K562 (cell line): ENCODE measurements at regions not wholly inside any gene's neighbourhood (a gene's known extent, or its start where the extent isn't known, plus 50 kb on each side); places are given as distances from the start of the nearest gene placed in this dataset.

Source experiments
- ATAC-seq: fragments of 200-7000 bp; cut with Tn5 transposase; 3 replicates; pipeline ENCODE4 v1.9.1; 2020; ENCODE audit warnings: moderate library complexity
- BruUV-seq: library from RNA; stranded (reverse); fragments of 400-500 nt; replicated peaks from 2 replicates; lab custom pipeline; 2021; lab: Mats Ljungman, UMichigan
- CTCF ChIA-PET: fragments of 300-600 bp; formaldehyde crosslinking; extraction: SDS; loops from one replicate; lab custom pipeline; 2021; ENCODE audit warnings: low intra/inter-chr PET ratio; lab: Yijun Ruan, JAX
- POLR2A ChIA-PET: fragments of 300-600, 350-650 bp; sonication (Branson Sonifier 250); formaldehyde crosslinking; extraction: SDS; loops from one replicate; lab custom pipeline; 2021; ENCODE audit warnings: antibody characterized with exemption, inconsistent platforms; lab: Yijun Ruan, JAX
- DNase-seq, 4 experiments: peaks; one replicate each; pipeline versions ENCODE4 v3.0.0 to v3.0.0-alpha.2; 2011 to 2018; ENCODE audit warnings: low spot score in 3 of 4, mixed read lengths in 3 of 4; ENCODE audit errors: extremely low read depth in 1 of 4
- FAIRE-seq: peaks from 2 replicates; lab custom pipeline; 2011; peaks lifted over from hg19 to GRCh38; lab: Jason Lieb, UNC
- H2AFZ ChIP-seq: 2 replicates; pipeline ENCODE4 v1.6.0; 2011; ENCODE audit warnings: low read depth, low read length, control low read depth, inconsistent platforms
- H3K27ac ChIP-seq: fragments of 200-600 bp; 3 replicates; pipeline ENCODE4 v1.8.0; 2011; ENCODE audit warnings: low read depth, mild to moderate bottlenecking, control low read depth, inconsistent platforms, low read length, moderate library complexity, mixed read lengths; ENCODE audit errors: extremely low read depth
- H3K27me3 ChIP-seq, 2 experiments: fragments of 300-600 bp in 1 of 2; 2 replicates in 1 of 2; 3 replicates in 1 of 2; pipeline versions ENCODE4 v1.6.0 to v1.8.0; 2011; ENCODE audit warnings: inconsistent platforms in 2 of 2, low read length in 2 of 2, mild to moderate bottlenecking in 1 of 2, mixed read lengths in 1 of 2, moderate library complexity in 1 of 2; ENCODE audit not compliant: control insufficient read depth in 2 of 2, insufficient read depth in 2 of 2
- H3K36me3 ChIP-seq: fragments of 300-600 bp; 3 replicates; pipeline ENCODE4 v1.8.0; 2011; ENCODE audit warnings: mild to moderate bottlenecking, low read length, inconsistent platforms; ENCODE audit not compliant: control insufficient read depth, insufficient read depth
- H3K4me1 ChIP-seq, 2 experiments: fragments of 200-600 bp in 1 of 2; replicated peaks in 1 of 2; 2 replicates in 1 of 2; 3 replicates in 1 of 2; pipeline versions ENCODE4 v1.5.1 to v1.8.0; 2011; ENCODE audit warnings: inconsistent platforms in 2 of 2, low read length in 2 of 2, mild to moderate bottlenecking in 1 of 2, mixed read lengths in 1 of 2, moderate library complexity in 1 of 2; ENCODE audit not compliant: control insufficient read depth in 2 of 2, insufficient read depth in 2 of 2
- H3K4me2 ChIP-seq: 2 replicates; pipeline ENCODE4 v1.6.1; 2011; ENCODE audit warnings: low read length, control low read depth, inconsistent platforms, mixed read lengths; ENCODE audit not compliant: insufficient read depth
- H3K4me3 ChIP-seq: fragments of 200-600 bp; sonication (generic), shearing (Covaris generic); 2 replicates; pipeline ENCODE4 v1.5.1; 2016; ENCODE audit warnings: control low read depth, inconsistent platforms
- H3K79me2 ChIP-seq: fragments of 200-600 bp; 3 replicates; pipeline ENCODE4 v1.8.0; 2011; ENCODE audit warnings: low read length, inconsistent platforms; ENCODE audit not compliant: control insufficient read depth, insufficient read depth
- H3K9ac ChIP-seq, 2 experiments: 2 replicates each; pipeline versions ENCODE4 v1.6.0 to v1.6.1; 2011; ENCODE audit warnings: low read depth in 2 of 2, low read length in 2 of 2, control low read depth in 1 of 2, inconsistent platforms in 1 of 2, mild to moderate bottlenecking in 1 of 2, mixed read lengths in 1 of 2; ENCODE audit not compliant: insufficient read depth in 1 of 2
- H3K9me1 ChIP-seq: one replicate; pipeline ENCODE4 v1.6.0; 2011; ENCODE audit warnings: inconsistent platforms, mild to moderate bottlenecking, low read length, moderate library complexity; ENCODE audit not compliant: control insufficient read depth, insufficient read depth
- H3K9me3 ChIP-seq: replicated peaks from 2 replicates; pipeline ENCODE4 v1.5.1; 2011; ENCODE audit warnings: low read depth, low read length, inconsistent platforms; ENCODE audit not compliant: control insufficient read depth, insufficient read depth
- H4K20me1 ChIP-seq: replicated peaks from 2 replicates; pipeline ENCODE4 v1.6.1; 2011; ENCODE audit warnings: low read length, inconsistent platforms, mixed read lengths; ENCODE audit not compliant: control insufficient read depth, insufficient read depth
- ATF7 ChIP-seq: fragments of 450-650 bp; IDR thresholded peaks from 2 replicates; pipeline ENCODE4 v1.7.1; 2014; ENCODE audit warnings: mild to moderate bottlenecking, moderate library complexity
- CBFB ChIP-seq: sonication (generic); formaldehyde crosslinking; IDR thresholded peaks from 2 replicates; pipeline ENCODE4 v1.4.0; 2020; ENCODE audit warnings: mild to moderate bottlenecking, missing genetic modification reagents
- ETV5 ChIP-seq: sonication (generic); formaldehyde crosslinking; IDR thresholded peaks from 2 replicates; pipeline ENCODE4 v1.4.0; 2020; ENCODE audit warnings: low read depth, mild to moderate bottlenecking, missing genetic modification reagents
- KLF10 ChIP-seq: fragments of 250-450 bp; sonication (Bioruptor Pico); IDR thresholded peaks from 2 replicates; pipeline ENCODE4 v1.6.1; 2021; ENCODE audit warnings: matching md5 sums
- MCM3 ChIP-seq: fragments of 450-650 bp; IDR thresholded peaks from 2 replicates; pipeline ENCODE4 v1.6.1; 2016
- NCOA1 ChIP-seq: fragments of 450-650 bp; IDR thresholded peaks from 2 replicates; pipeline ENCODE4 v1.6.1; 2016; ENCODE audit warnings: low read depth
- NFIX ChIP-seq: fragments of 250-450 bp; sonication (Bioruptor Pico); IDR thresholded peaks from 2 replicates; pipeline ENCODE4 v1.4.0; 2020; ENCODE audit warnings: low read depth, mild to moderate bottlenecking, moderate library complexity
- SRSF3 ChIP-seq: fragments of 200-400 bp; formaldehyde crosslinking; IDR thresholded peaks from 2 replicates; pipeline ENCODE4 v1.6.1; 2016; ENCODE audit warnings: mild to moderate bottlenecking, low read length, moderate library complexity; ENCODE audit not compliant: insufficient read depth
- TRIM25 ChIP-seq: fragments of 450-650 bp; IDR thresholded peaks from 2 replicates; pipeline ENCODE4 v1.7.0; 2016; ENCODE audit warnings: borderline replicate concordance
- WHSC1 ChIP-seq: IDR thresholded peaks from one replicate; pipeline ENCODE4 v1.6.1; 2012; ENCODE audit warnings: low read length, control low read depth, inconsistent platforms
- ZKSCAN8 ChIP-seq: fragments of 200-800 bp; sonication (Bioruptor generic); IDR thresholded peaks from 2 replicates; pipeline ENCODE4 v1.6.1; 2016; ENCODE audit warnings: missing genetic modification characterization, missing compliant biosample characterization
- ZNF140 ChIP-seq: fragments of 250-450 bp; sonication (Bioruptor Pico); IDR thresholded peaks from 2 replicates; pipeline ENCODE4 v1.8.0; 2021; ENCODE audit warnings: moderate library complexity, mild to moderate bottlenecking, inconsistent platforms
- ZNF197 ChIP-seq: fragments of 200-800 bp; sonication (Bioruptor generic); IDR thresholded peaks from 2 replicates; pipeline ENCODE4 v1.6.1; 2016; ENCODE audit warnings: low read depth, missing genetic modification characterization, missing compliant biosample characterization
- ZNF766 ChIP-seq: fragments of 200-800 bp; sonication (Bioruptor generic); conservative IDR thresholded peaks from 2 replicates; pipeline ENCODE4 v1.6.1; 2016; ENCODE audit warnings: missing genetic modification characterization, missing compliant biosample characterization
- ZNF830 ChIP-seq: fragments of 250-450 bp; sonication (Bioruptor Pico); IDR thresholded peaks from 2 replicates; pipeline ENCODE4 v1.5.0; 2021; ENCODE audit warnings: mild to moderate bottlenecking
- WGBS: fragments of 100-300 bp; shearing (Covaris generic); methylation state at CpG from one replicate; pipeline ENCODE4 v1.1.6; 2016; ENCODE audit warnings: low coverage, mixed read lengths; ENCODE audit not compliant: insufficient coverage; ENCODE audit errors: missing lambda C conversion rate; 5-methylcytosine and 5-hydroxymethylcytosine counted together
- in situ Hi-C: fragments of 300-500 bp; cut with MboI; formaldehyde crosslinking; loops from 4 replicates; pipeline ENCODE4 v1.15.0; 2018; ENCODE audit warnings: inconsistent platforms, mixed read lengths
- intact Hi-C: fragments of 100-400 bp; cut with micrococcal nuclease; formaldehyde crosslinking; loops from 2 replicates; pipeline ENCODE4 v1.14.2; 2022
- TF ChIP-seq, protein P1 (sequence below): fragments of 450-650 bp; IDR thresholded peaks from 2 replicates; pipeline ENCODE4 v1.6.1; 2017; ENCODE audit warnings: mild to moderate bottlenecking, moderate library complexity
- TF ChIP-seq, protein P2 (sequence below): sonication (generic); IDR thresholded peaks from 2 replicates; pipeline ENCODE4 v1.6.1; 2016

- TF ChIP-seq TRIM25 (no peak), MCM3 (no peak), ZNF140 (no peak), SRSF3 (no peak), NCOA1 (no peak), ATF7 (no peak)
- TF ChIP-seq, protein P1, sequence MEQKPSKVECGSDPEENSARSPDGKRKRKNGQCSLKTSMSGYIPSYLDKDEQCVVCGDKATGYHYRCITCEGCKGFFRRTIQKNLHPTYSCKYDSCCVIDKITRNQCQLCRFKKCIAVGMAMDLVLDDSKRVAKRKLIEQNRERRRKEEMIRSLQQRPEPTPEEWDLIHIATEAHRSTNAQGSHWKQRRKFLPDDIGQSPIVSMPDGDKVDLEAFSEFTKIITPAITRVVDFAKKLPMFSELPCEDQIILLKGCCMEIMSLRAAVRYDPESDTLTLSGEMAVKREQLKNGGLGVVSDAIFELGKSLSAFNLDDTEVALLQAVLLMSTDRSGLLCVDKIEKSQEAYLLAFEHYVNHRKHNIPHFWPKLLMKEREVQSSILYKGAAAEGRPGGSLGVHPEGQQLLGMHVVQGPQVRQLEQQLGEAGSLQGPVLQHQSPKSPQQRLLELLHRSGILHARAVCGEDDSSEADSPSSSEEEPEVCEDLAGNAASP: no peak
Measured at GRCh38 chr14:86505808-86506207, 975.9 kb downstream of the FLRT2 start (continued).

GRCh38 chr14:86501611-86502010, 971.7 kb downstream of the FLRT2 start:
- FAIRE-seq: no peak
- WGBS: 0% methylated on average over 2 of the region's 2 CpGs
- in situ Hi-C loops: no loop called here
- TF ChIP-seq NFIX (CRISPR knock-in tag): no peak
- TF ChIP-seq ZNF830 (CRISPR knock-in tag): no peak
- TF ChIP-seq ZNF197 (CRISPR knock-in tag): no peak
- TF ChIP-seq ATF7: no peak
- no peak for TF ChIP-seq WHSC1
- TF ChIP-seq, protein P2, sequence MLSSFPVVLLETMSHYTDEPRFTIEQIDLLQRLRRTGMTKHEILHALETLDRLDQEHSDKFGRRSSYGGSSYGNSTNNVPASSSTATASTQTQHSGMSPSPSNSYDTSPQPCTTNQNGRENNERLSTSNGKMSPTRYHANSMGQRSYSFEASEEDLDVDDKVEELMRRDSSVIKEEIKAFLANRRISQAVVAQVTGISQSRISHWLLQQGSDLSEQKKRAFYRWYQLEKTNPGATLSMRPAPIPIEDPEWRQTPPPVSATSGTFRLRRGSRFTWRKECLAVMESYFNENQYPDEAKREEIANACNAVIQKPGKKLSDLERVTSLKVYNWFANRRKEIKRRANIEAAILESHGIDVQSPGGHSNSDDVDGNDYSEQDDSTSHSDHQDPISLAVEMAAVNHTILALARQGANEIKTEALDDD: no peak
- no peak for TF ChIP-seq CBFB
- TF ChIP-seq KLF10 (CRISPR knock-in tag): no peak
- TF ChIP-seq ZKSCAN8 (CRISPR knock-in tag): no peak
- TF ChIP-seq ZNF766 (CRISPR knock-in tag): no peak
- TF ChIP-seq ETV5 (CRISPR knock-in tag): no peak

More at GRCh38 chr14:86501611-86502010, 971.7 kb downstream of the FLRT2 start:
- Histone ChIP-seq H2AFZ (no peak overlapping the region), H3K9ac (no peak overlapping the region), H4K20me1 (no peaks in the 10 kb centered on the region), H3K27ac (no peak overlapping the region), H3K4me1 (no peaks in the 10 kb centered on the region), H3K36me3 (no peaks in the 10 kb centered on the region), H3K9me1 (no peaks in the 10 kb centered on the region), H3K9me3 (no peaks in the 10 kb centered on the region), H3K4me3 (no peak overlapping the region), H3K4me2 (no peak overlapping the region), H3K79me2 (no peaks in the 10 kb centered on the region), H3K27me3 (no peaks in the 10 kb centered on the region)
- POLR2A ChIA-PET: no interaction called here
- no TSS peak for BruUV-seq
- DNase-seq: no peak
- intact Hi-C loops: no loop called here
- no peak for ATAC-seq
- CTCF ChIA-PET: no interaction called here
